ENCODE measurements at regions not wholly inside any gene's neighbourhood (a gene's known extent, or its start where the extent isn't known, plus 50 kb on each side); places are given as distances from the start of the nearest gene placed in this dataset.

DNA sequence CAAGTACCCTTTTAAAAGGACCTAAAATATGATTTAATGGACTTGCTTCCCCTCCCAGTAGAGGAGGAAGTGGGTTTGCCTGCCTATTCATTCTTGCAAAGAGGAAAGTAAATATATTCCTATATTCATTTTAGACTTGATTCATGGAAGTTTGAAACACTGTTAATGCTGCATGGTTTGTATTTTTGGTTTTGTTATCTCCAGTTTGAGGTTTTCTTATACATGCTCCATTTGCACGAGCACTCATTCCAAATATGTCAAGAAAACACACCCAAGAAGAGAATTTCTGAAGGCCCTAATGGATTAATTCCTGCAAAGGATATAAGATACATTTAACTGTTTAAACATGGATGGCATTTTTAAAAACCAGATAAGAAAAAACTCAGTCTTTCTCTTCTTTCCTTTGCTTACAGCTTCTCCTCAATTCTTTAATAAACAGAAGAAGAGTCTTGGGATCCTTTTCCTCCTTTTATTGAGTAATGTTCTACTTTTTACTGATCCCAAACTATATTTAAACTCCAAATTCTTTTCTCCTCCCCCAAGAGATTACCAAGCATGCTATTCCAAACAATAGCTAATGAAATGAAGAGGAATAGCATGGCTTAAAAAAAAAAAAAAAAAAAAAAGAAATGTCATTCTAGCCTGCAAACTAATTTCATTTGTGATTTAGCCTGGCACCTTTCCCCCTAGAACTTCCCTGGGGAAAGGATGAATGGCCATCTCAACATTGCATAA lies 54.6 kb upstream of the LDB2 start (continued):
- TF ChIP-seq, protein P1, sequence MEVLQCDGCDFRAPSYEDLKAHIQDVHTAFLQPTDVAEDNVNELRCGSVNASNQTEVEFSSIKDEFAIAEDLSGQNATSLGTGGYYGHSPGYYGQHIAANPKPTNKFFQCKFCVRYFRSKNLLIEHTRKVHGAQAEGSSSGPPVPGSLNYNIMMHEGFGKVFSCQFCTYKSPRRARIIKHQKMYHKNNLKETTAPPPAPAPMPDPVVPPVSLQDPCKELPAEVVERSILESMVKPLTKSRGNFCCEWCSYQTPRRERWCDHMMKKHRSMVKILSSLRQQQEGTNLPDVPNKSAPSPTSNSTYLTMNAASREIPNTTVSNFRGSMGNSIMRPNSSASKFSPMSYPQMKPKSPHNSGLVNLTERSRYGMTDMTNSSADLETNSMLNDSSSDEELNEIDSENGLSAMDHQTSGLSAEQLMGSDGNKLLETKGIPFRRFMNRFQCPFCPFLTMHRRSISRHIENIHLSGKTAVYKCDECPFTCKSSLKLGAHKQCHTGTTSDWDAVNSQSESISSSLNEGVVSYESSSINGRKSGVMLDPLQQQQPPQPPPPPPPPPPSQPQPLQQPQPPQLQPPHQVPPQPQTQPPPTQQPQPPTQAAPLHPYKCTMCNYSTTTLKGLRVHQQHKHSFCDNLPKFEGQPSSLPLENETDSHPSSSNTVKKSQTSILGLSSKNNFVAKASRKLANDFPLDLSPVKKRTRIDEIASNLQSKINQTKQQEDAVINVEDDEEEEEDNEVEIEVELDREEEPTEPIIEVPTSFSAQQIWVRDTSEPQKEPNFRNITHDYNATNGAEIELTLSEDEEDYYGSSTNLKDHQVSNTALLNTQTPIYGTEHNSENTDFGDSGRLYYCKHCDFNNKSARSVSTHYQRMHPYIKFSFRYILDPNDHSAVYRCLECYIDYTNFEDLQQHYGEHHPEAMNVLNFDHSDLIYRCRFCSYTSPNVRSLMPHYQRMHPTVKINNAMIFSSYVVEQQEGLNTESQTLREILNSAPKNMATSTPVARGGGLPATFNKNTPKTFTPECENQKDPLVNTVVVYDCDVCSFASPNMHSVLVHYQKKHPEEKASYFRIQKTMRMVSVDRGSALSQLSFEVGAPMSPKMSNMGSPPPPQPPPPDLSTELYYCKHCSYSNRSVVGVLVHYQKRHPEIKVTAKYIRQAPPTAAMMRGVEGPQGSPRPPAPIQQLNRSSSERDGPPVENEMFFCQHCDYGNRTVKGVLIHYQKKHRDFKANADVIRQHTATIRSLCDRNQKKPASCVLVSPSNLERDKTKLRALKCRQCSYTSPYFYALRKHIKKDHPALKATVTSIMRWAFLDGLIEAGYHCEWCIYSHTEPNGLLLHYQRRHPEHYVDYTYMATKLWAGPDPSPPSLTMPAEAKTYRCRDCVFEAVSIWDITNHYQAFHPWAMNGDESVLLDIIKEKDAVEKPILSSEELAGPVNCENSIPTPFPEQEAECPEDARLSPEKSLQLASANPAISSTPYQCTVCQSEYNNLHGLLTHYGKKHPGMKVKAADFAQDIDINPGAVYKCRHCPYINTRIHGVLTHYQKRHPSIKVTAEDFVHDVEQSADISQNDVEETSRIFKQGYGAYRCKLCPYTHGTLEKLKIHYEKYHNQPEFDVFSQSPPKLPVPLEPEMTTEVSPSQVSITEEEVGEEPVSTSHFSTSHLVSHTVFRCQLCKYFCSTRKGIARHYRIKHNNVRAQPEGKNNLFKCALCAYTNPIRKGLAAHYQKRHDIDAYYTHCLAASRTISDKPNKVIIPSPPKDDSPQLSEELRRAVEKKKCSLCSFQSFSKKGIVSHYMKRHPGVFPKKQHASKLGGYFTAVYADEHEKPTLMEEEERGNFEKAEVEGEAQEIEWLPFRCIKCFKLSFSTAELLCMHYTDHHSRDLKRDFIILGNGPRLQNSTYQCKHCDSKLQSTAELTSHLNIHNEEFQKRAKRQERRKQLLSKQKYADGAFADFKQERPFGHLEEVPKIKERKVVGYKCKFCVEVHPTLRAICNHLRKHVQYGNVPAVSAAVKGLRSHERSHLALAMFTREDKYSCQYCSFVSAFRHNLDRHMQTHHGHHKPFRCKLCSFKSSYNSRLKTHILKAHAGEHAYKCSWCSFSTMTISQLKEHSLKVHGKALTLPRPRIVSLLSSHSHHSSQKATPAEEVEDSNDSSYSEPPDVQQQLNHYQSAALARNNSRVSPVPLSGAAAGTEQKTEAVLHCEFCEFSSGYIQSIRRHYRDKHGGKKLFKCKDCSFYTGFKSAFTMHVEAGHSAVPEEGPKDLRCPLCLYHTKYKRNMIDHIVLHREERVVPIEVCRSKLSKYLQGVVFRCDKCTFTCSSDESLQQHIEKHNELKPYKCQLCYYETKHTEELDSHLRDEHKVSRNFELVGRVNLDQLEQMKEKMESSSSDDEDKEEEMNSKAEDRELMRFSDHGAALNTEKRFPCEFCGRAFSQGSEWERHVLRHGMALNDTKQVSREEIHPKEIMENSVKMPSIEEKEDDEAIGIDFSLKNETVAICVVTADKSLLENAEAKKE (CRISPR knock-in tag; IDR thresholded peaks at IDR 0.05) = no peak
- TF ChIP-seq NANOG (IDR thresholded peaks at IDR 0.05; ENCODE audit: borderline replicate concordance) (no peak), JUNB (IDR thresholded peaks at IDR 0.05; ENCODE audit: unreplicated experiment) (no peak), EZH2 (IDR thresholded peaks at IDR 0.05; ENCODE audit: low read depth, unreplicated experiment) (no peak)
- TF ChIP-seq, protein P2, sequence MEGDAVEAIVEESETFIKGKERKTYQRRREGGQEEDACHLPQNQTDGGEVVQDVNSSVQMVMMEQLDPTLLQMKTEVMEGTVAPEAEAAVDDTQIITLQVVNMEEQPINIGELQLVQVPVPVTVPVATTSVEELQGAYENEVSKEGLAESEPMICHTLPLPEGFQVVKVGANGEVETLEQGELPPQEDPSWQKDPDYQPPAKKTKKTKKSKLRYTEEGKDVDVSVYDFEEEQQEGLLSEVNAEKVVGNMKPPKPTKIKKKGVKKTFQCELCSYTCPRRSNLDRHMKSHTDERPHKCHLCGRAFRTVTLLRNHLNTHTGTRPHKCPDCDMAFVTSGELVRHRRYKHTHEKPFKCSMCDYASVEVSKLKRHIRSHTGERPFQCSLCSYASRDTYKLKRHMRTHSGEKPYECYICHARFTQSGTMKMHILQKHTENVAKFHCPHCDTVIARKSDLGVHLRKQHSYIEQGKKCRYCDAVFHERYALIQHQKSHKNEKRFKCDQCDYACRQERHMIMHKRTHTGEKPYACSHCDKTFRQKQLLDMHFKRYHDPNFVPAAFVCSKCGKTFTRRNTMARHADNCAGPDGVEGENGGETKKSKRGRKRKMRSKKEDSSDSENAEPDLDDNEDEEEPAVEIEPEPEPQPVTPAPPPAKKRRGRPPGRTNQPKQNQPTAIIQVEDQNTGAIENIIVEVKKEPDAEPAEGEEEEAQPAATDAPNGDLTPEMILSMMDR (conservative IDR thresholded peaks at IDR 0.05; ENCODE audit: low read depth in 2 of 2) = no peak

DNA sequence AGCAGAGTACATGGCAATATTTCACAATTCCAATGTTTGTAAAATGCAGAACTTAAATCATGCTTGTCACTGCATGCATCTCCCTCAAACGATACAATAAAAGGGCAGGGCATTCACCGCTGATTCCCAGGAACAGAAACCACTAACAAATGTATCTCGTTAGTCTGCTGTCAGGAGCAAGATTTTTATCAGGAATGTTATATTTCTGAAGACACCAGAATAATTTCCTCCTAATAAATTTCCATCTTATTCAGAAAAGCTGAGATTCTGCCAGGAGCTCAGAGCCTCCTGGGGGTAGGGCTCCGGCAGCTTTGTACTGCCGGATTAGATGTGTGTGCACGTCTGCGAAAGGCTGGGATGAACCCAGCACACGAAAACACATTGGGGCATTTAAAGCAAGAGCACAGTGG lies 54.0 kb upstream of the LDB2 start:
- peaks cover 9% of the 10 kb centered on the region for H3K4me1 Mint-ChIP-seq
- H2AFZ ChIP-seq = peak overlapping the region; percentile 68
- ATAC-seq = no peak
- no peak for TF ChIP-seq JUNB (IDR thresholded peaks at IDR 0.05; ENCODE audit: unreplicated experiment)
- no peak for TF ChIP-seq ZNF114 (CRISPR knock-in tag; IDR thresholded peaks at IDR 0.05)
- TF ChIP-seq, protein P3, sequence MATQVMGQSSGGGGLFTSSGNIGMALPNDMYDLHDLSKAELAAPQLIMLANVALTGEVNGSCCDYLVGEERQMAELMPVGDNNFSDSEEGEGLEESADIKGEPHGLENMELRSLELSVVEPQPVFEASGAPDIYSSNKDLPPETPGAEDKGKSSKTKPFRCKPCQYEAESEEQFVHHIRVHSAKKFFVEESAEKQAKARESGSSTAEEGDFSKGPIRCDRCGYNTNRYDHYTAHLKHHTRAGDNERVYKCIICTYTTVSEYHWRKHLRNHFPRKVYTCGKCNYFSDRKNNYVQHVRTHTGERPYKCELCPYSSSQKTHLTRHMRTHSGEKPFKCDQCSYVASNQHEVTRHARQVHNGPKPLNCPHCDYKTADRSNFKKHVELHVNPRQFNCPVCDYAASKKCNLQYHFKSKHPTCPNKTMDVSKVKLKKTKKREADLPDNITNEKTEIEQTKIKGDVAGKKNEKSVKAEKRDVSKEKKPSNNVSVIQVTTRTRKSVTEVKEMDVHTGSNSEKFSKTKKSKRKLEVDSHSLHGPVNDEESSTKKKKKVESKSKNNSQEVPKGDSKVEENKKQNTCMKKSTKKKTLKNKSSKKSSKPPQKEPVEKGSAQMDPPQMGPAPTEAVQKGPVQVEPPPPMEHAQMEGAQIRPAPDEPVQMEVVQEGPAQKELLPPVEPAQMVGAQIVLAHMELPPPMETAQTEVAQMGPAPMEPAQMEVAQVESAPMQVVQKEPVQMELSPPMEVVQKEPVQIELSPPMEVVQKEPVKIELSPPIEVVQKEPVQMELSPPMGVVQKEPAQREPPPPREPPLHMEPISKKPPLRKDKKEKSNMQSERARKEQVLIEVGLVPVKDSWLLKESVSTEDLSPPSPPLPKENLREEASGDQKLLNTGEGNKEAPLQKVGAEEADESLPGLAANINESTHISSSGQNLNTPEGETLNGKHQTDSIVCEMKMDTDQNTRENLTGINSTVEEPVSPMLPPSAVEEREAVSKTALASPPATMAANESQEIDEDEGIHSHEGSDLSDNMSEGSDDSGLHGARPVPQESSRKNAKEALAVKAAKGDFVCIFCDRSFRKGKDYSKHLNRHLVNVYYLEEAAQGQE (IDR thresholded peaks at IDR 0.05; ENCODE audit: unreplicated experiment) = no peak
- TF ChIP-seq STAT1 (IDR thresholded peaks at IDR 0.05; ENCODE audit: unreplicated experiment) = no peak
- TF ChIP-seq, protein P2 (conservative IDR thresholded peaks at IDR 0.05; ENCODE audit: low read depth in 2 of 2) = no peak

More for the DNA sequence above, 54.0 kb upstream of the LDB2 start:
- no peak for DNase-seq (ENCODE audit: low spot score)
- no peaks in the 10 kb centered on the region for H3K27me3 ChIP-seq (ENCODE audit: insufficient read depth)
- H3K79me2 ChIP-seq (replicated peaks; ENCODE audit: insufficient read depth) = no peaks in the 10 kb centered on the region
- peaks cover 1% of the 10 kb centered on the region for H3K27me3 Mint-ChIP-seq (ENCODE audit: insufficient read depth, low read depth, poor library complexity)
- H3K27ac ChIP-seq (ENCODE audit: low read depth) = no peak overlapping the region
- H3K27ac Mint-ChIP-seq = no peak overlapping the region
- no peak overlapping the region for H3K4me3 ChIP-seq
- no peaks in the 10 kb centered on the region; the same call in 1 of the 2 replicates for H3K9me2 ChIP-seq (ENCODE audit: insufficient read depth)
- H3K4me2 ChIP-seq = no peak overlapping the region
- peaks cover 3% of the 10 kb centered on the region; the same call in 1 of the 2 replicates for H3F3A ChIP-seq (replicated peaks; ENCODE audit: low read depth)
- no peaks in the 10 kb centered on the region; the same call in none of the 2 replicates for H3K36me3 ChIP-seq (ENCODE audit: insufficient read depth)
- no peaks in the 10 kb centered on the region for H4K20me1 ChIP-seq (replicated peaks; ENCODE audit: insufficient read depth)
- H3K9me3 Mint-ChIP-seq = peaks cover 19% of the 10 kb centered on the region
- peaks cover 16% of the 10 kb centered on the region for H3K36me3 Mint-ChIP-seq (ENCODE audit: low read depth)
- peaks cover 11% of the 10 kb centered on the region for H3K4me1 ChIP-seq (ENCODE audit: insufficient read depth)
- no peak overlapping the region for H3K4me3 Mint-ChIP-seq

Data from GM23338 (cell line).